Parathyroid adenoma (tissue), 2 donors: ENCODE measurements at regions not wholly inside any gene's neighbourhood (a gene's known extent, or its start where the extent isn't known, plus 50 kb on each side); places are given as distances from the start of the nearest gene placed in this dataset.

Experiments
- H2AFZ ChIP-seq: fragments of 300-600 bp; sonication (generic); one replicate; pipeline ENCODE4 v1.7.0; 2017; ENCODE audit warnings: antibody characterized with exemption, mild to moderate bottlenecking
- H3K27ac ChIP-seq: fragments of 300-600 bp; sonication (generic); one replicate; pipeline ENCODE4 v1.7.0; 2017
- H3K27me3 ChIP-seq: fragments of 300-600 bp; sonication (generic); one replicate; pipeline ENCODE4 v1.7.0; 2017; ENCODE audit warnings: low read length; ENCODE audit not compliant: control insufficient read depth, insufficient read depth
- H3K36me3 ChIP-seq: fragments of 300-600 bp; sonication (generic); one replicate; pipeline ENCODE4 v1.7.0; 2017; ENCODE audit warnings: low read length; ENCODE audit not compliant: control insufficient read depth, insufficient read depth
- H3K4me1 ChIP-seq: fragments of 300-600 bp; sonication (generic); one replicate; pipeline ENCODE4 v1.7.0; 2017; ENCODE audit warnings: control low read depth
- H3K4me2 ChIP-seq: fragments of 300-600 bp; sonication (generic); one replicate; pipeline ENCODE4 v1.7.0; 2017; ENCODE audit warnings: low read length
- H3K4me3 ChIP-seq: fragments of 300-600 bp; sonication (generic); one replicate; pipeline ENCODE4 v1.7.0; 2017; ENCODE audit warnings: low read depth, low read length
- H3K79me2 ChIP-seq: fragments of 300-600 bp; sonication (generic); one replicate; pipeline ENCODE4 v1.7.0; 2017; ENCODE audit warnings: control low read depth
- H3K9ac ChIP-seq: fragments of 300-600 bp; sonication (generic); one replicate; pipeline ENCODE4 v1.7.0; 2017; ENCODE audit warnings: mild to moderate bottlenecking
- H3K9me3 ChIP-seq: fragments of 300-600 bp; sonication (generic); one replicate; pipeline ENCODE4 v1.7.0; 2017; ENCODE audit warnings: low read length; ENCODE audit not compliant: control insufficient read depth
- TF ChIP-seq, protein P1 (sequence below): fragments of 300-600 bp; sonication (generic); IDR thresholded peaks from one replicate; pipeline ENCODE4 v1.7.0; 2017; ENCODE audit warnings: antibody characterized with exemption, mild to moderate bottlenecking
- donor health status: primary hyperparathyroidism.

DNA sequence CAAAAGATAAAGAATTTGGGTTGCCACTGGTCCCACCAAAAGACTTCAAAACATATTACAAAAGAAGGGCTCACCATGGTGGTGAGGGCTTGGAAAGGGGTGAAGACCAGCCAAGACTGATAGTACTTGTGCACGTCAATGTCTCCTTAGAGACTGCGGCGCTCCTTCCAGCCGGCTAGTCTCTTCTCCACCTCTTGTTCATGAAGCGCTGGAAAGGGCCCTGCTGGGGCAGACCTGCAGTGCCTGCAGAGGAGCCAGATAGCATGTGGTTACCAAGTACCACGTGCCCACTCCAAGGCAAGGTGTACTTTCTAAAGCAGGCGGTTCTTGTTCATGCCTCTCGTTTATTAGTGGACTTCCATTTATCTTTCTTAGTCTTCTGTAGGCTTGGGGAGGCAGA, 92.7 kb upstream of the FAM20A start:
- no peak overlapping the region for H3K9ac ChIP-seq
- no peaks in the 10 kb centered on the region for H3K79me2 ChIP-seq
- TF ChIP-seq, protein P1, sequence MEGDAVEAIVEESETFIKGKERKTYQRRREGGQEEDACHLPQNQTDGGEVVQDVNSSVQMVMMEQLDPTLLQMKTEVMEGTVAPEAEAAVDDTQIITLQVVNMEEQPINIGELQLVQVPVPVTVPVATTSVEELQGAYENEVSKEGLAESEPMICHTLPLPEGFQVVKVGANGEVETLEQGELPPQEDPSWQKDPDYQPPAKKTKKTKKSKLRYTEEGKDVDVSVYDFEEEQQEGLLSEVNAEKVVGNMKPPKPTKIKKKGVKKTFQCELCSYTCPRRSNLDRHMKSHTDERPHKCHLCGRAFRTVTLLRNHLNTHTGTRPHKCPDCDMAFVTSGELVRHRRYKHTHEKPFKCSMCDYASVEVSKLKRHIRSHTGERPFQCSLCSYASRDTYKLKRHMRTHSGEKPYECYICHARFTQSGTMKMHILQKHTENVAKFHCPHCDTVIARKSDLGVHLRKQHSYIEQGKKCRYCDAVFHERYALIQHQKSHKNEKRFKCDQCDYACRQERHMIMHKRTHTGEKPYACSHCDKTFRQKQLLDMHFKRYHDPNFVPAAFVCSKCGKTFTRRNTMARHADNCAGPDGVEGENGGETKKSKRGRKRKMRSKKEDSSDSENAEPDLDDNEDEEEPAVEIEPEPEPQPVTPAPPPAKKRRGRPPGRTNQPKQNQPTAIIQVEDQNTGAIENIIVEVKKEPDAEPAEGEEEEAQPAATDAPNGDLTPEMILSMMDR: no peak
- H3K36me3 ChIP-seq: no peaks in the 10 kb centered on the region
- H3K27me3 ChIP-seq: no peaks in the 10 kb centered on the region
- no peaks in the 10 kb centered on the region for H3K4me1 ChIP-seq
- H3K4me3 ChIP-seq: no peak overlapping the region
- H2AFZ ChIP-seq: no peak overlapping the region
- no peaks in the 10 kb centered on the region for H3K9me3 ChIP-seq
- no peak overlapping the region for H3K4me2 ChIP-seq
- H3K27ac ChIP-seq: no peak overlapping the region

DNA sequence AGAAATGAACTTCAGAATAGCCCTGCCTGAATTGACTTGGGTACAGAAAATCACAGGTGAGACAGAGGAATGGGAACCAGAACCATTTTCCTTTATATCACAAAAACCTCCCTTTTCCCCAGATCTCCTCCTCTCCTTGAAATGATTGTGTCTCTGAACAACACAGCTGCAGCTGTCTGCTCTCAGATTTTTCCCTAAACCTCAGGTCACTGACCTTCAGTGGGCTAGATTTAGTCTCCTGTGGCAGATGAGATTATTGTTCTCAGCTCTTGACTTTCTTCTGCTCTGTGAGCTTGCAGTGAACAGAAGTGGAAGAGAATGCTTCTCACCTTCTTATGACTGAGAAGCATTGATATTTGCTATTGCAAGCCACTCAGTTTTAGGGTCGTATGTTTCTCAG, 92.3 kb upstream of the FAM20A start:
- Histone ChIP-seq H3K9me3 (no peaks in the 10 kb centered on the region), H3K27me3 (no peaks in the 10 kb centered on the region), H3K36me3 (no peaks in the 10 kb centered on the region), H3K4me1 (no peaks in the 10 kb centered on the region), H3K4me3 (no peak overlapping the region), H3K4me2 (no peak overlapping the region), H3K9ac (no peak overlapping the region), H3K79me2 (no peaks in the 10 kb centered on the region), H3K27ac (no peak overlapping the region), H2AFZ (no peak overlapping the region)
- TF ChIP-seq, protein P1: no peak

DNA sequence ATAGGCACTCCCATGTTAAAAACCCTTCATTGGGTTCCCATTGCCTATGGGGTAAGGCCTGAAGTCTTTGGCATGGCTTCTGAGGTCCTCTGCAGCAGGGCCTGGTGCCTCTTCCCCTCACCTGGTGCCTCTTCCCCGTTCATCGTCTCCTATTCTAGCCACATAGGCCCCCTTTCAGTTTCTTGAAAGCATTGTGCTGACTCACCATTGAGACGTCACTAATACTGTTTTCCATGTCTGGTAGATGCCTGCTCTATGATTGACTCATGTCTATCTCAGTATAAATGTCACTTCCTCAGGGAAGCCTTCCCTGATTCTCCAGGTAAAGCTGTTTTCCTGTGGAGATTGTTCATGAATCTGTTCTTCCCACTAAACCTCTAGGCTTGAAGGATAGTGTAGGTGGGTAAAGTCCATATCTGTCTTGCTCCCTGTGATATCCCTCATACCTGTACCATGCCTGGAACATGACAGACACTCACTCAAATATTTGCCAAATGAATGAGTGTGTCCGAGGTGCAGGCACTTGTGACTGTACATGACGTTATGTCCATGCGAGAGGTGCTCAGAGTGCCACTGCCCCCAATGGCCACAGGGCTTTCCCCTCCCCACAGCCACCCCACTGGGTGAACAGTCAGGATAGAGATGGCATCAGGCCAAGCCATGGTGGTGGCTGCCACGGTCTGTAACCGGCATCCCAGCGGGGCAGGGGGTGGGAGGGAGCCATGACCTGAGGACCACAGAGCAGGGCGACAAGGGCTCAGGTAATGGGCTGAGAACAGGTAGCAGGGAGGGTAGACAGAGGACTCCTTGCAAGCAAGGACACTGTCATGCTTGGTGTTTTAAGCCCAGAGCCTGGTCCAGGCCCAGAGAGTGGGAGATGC, 85.2 kb upstream of the FAM20A start:
- Histone ChIP-seq H3K79me2 (no peaks in the 10 kb centered on the region), H3K27me3 (no peaks in the 10 kb centered on the region), H3K4me3 (no peak overlapping the region), H3K36me3 (no peaks in the 10 kb centered on the region), H2AFZ (no peak overlapping the region), H3K4me2 (no peak overlapping the region), H3K4me1 (peaks cover 14% of the 10 kb centered on the region), H3K9me3 (no peaks in the 10 kb centered on the region), H3K27ac (no peak overlapping the region), H3K9ac (no peak overlapping the region)
- TF ChIP-seq, protein P1: no peak

DNA sequence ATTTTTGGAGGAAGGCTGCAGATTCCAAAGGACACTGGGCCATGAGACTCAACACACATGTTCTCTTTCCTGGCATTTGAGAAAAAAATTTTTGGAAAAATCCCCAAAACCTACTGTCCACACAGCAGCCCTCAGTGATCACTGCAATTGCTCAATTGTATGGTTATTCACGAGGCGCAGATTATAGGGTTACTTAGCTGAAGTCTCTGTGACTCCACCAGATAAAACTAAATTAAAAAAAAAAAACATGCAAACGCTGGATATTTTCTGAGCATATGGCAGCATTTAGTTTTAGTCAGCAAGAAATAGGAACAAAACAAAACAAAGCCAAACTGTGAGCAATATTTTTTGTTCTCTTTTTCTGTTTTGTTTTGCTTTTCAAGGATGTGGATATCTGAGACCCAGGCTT, 83.8 kb upstream of the FAM20A start:
- H2AFZ ChIP-seq: peak overlapping the region; percentile 56
- H3K9me3 ChIP-seq: no peaks in the 10 kb centered on the region
- peak overlapping the region; percentile 47 for H3K4me2 ChIP-seq
- no peak overlapping the region for H3K9ac ChIP-seq
- no peak overlapping the region for H3K27ac ChIP-seq
- H3K36me3 ChIP-seq: no peaks in the 10 kb centered on the region
- H3K4me3 ChIP-seq: no peak overlapping the region
- H3K27me3 ChIP-seq: no peaks in the 10 kb centered on the region
- TF ChIP-seq, protein P1: no peak
- peaks cover 14% of the 10 kb centered on the region for H3K4me1 ChIP-seq
- H3K79me2 ChIP-seq: no peaks in the 10 kb centered on the region

DNA sequence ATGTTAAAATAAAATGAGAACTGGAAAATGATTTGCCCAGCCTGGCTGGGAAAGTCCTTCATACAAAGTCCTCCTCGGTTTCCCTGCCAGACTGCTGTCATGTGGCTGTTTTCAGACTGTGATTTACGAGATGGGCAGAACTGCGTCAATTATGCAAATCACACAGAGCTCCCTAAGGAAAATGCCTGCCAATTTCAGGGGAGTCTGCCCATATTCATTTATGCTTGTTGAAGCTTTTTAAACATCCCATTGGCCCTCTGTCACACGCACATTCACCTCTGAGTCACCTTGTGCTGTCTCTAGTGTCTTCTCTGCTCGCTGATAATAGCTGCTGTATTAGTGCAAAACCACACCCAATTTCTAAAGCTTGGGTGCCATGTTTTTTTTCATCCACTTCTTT, 81.7 kb upstream of the FAM20A start:
- Histone ChIP-seq H3K79me2 (no peaks in the 10 kb centered on the region), H3K27me3 (no peaks in the 10 kb centered on the region), H3K27ac (no peak overlapping the region), H2AFZ (no peak overlapping the region), H3K4me2 (no peak overlapping the region), H3K4me1 (peaks cover 14% of the 10 kb centered on the region), H3K9me3 (no peaks in the 10 kb centered on the region), H3K9ac (no peak overlapping the region), H3K4me3 (no peak overlapping the region), H3K36me3 (no peaks in the 10 kb centered on the region)
- TF ChIP-seq, protein P1: no peak
